Thyroid gland (tissue), 4 donors: ENCODE measurements at regions not wholly inside any gene's neighbourhood (a gene's known extent, or its start where the extent isn't known, plus 50 kb on each side); places are given as distances from the start of the nearest gene placed in this dataset.

ENCODE experiments used
- DNase-seq, 2 donors: peaks; one replicate each; pipeline ENCODE4 v3.0.0-alpha.2; 2019
- H3K27ac ChIP-seq, 3 donors: fragments of 200-600 bp; sonication (generic); 1 replicate in 2 of 3; 2 replicates in 1 of 3; pipeline ENCODE4 v1.5.1; 2016 to 2019; ENCODE audit warnings: mild to moderate bottlenecking in 1 of 3, moderate library complexity in 1 of 3
- H3K27me3 ChIP-seq: fragments of 200-600 bp; sonication (generic); one replicate; pipeline ENCODE4 v1.5.1; 2019
- H3K36me3 ChIP-seq, 2 donors: fragments of 200-600 bp; sonication (generic); one replicate each; pipeline ENCODE4 v1.5.1; 2016 to 2019
- H3K4me1 ChIP-seq, 2 donors: fragments of 200-600 bp; sonication (generic); one replicate each; pipeline ENCODE4 v1.5.1; 2017 to 2019
- H3K4me3 ChIP-seq, 3 donors: fragments of 200-600 bp; sonication (generic); replicated peaks in 1 of 3; 1 replicate in 2 of 3; 2 replicates in 1 of 3; pipeline ENCODE4 v1.5.1; 2016; ENCODE audit warnings: mild to moderate bottlenecking in 1 of 3
- H3K9me3 ChIP-seq: fragments of 200-600 bp; sonication (generic); one replicate; pipeline ENCODE4 v1.5.1; 2017
- CTCF ChIP-seq, 6 experiments: fragments of 200-600 bp in 3 of 6; fragments of 450-650 bp in 3 of 6; sonication (generic) in 3 of 6; IDR thresholded peaks; one replicate each; pipeline ENCODE4 v1.5.1; 2016 to 2019; ENCODE audit warnings: antibody characterized with exemption in 6 of 6, mild to moderate bottlenecking in 2 of 6, inconsistent platforms in 1 of 6, moderate library complexity in 1 of 6
- POLR2A ChIP-seq, 2 donors: fragments of 450-650 bp; IDR thresholded peaks; one replicate each; pipeline ENCODE4 v1.6.1; 2017; ENCODE audit warnings: antibody characterized with exemption in 2 of 2, mild to moderate bottlenecking in 2 of 2, moderate library complexity in 1 of 2
- WGBS, 2 donors: methylation state at CpG; one replicate each; pipeline ENCODE4 v1.1.5; 2017; 5-methylcytosine and 5-hydroxymethylcytosine counted together
- intact Hi-C: fragments of 100-400 bp; cut with DNase I; formaldehyde crosslinking; loops from one replicate; pipeline ENCODE4 v1.15.1; 2023

- Histone ChIP-seq H3K4me3 (no peak overlapping the region), H3K27me3 (no peaks in the 10 kb centered on the region), H3K36me3 (no peaks in the 10 kb centered on the region), H3K4me1 (no peaks in the 10 kb centered on the region), H3K27ac (no peak overlapping the region), H3K9me3 (no peaks in the 10 kb centered on the region)
- intact Hi-C loops: no loop called here
- DNase-seq: no peak
- 94 to 95% methylated on average over 2 of the region's 2 CpGs for WGBS, 2 donors
- TF ChIP-seq CTCF (IDR thresholded peaks at IDR 0.05) (no peak), POLR2A (IDR thresholded peaks at IDR 0.05) (no peak)
Observed at GRCh38 chr1:61597601-61598000, 127.3 kb downstream of the TM2D1 start.

GRCh38 chr1:61593331-61593730 lies 131.6 kb downstream of the TM2D1 start:
- 90 to 96% methylated on average over 4 of the region's 4 CpGs for WGBS, 2 donors
- no peak for DNase-seq
- no peak for TF ChIP-seq POLR2A (IDR thresholded peaks at IDR 0.05)
- no peak for TF ChIP-seq CTCF (IDR thresholded peaks at IDR 0.05)
- H3K27me3 ChIP-seq: no peaks in the 10 kb centered on the region
- H3K27ac ChIP-seq: no peak overlapping the region
- H3K4me3 ChIP-seq: no peak overlapping the region
- H3K4me1 ChIP-seq: no peaks in the 10 kb centered on the region
- intact Hi-C loops: no loop called here
- H3K36me3 ChIP-seq: no peaks in the 10 kb centered on the region
- H3K9me3 ChIP-seq: no peaks in the 10 kb centered on the region

- intact Hi-C loops: no loop called here
- Histone ChIP-seq H3K27me3 (no peaks in the 10 kb centered on the region), H3K9me3 (no peaks in the 10 kb centered on the region), H3K27ac (no peak overlapping the region), H3K4me1 (no peaks in the 10 kb centered on the region), H3K36me3 (no peaks in the 10 kb centered on the region), H3K4me3 (no peak overlapping the region)
- WGBS, 2 donors: 72 to 83% methylated on average over 9 of the region's 9 CpGs
- TF ChIP-seq CTCF (IDR thresholded peaks at IDR 0.05) (no peak), POLR2A (IDR thresholded peaks at IDR 0.05) (no peak)
- DNase-seq: no peak
Observed at GRCh38 chr1:61591351-61591750, 133.6 kb downstream of the TM2D1 start.

GRCh38 chr1:61588736-61589672 lies 135.9 kb downstream of the TM2D1 start:
- Histone ChIP-seq H3K4me1 (no peaks in the 10 kb centered on the region), H3K9me3 (no peaks in the 10 kb centered on the region), H3K27ac (no peak overlapping the region), H3K27me3 (no peaks in the 10 kb centered on the region), H3K4me3 (no peak overlapping the region), H3K36me3 (no peaks in the 10 kb centered on the region)
- intact Hi-C loops: no loop called here
- peak; percentile 66 to 67 for DNase-seq
- WGBS, 2 donors: 60% methylated on average over 18 of the region's 18 CpGs
- TF ChIP-seq POLR2A (IDR thresholded peaks at IDR 0.05) (no peak), CTCF (IDR thresholded peaks at IDR 0.05) (peak; percentile 35 to 78 (median 70))

- no peak for DNase-seq
- H3K27me3 ChIP-seq: no peaks in the 10 kb centered on the region
- no peak for TF ChIP-seq POLR2A (IDR thresholded peaks at IDR 0.05)
- TF ChIP-seq CTCF (IDR thresholded peaks at IDR 0.05): no peak
- no peak overlapping the region for H3K4me3 ChIP-seq
- intact Hi-C loops: no loop called here
- H3K9me3 ChIP-seq: no peaks in the 10 kb centered on the region
- WGBS, 2 donors: 51 to 84% methylated on average over 7 of the region's 7 CpGs
- H3K4me1 ChIP-seq: no peaks in the 10 kb centered on the region
- H3K36me3 ChIP-seq: no peaks in the 10 kb centered on the region
- no peak overlapping the region for H3K27ac ChIP-seq
Observed at GRCh38 chr1:61585714-61586113, 139.2 kb downstream of the TM2D1 start.
